Activated naive CD4-positive, alpha-beta T cell treated with anti-CD3 and anti-CD28 coated beads for 36 hours (primary cell): ENCODE measurements at regions not wholly inside any gene's neighbourhood (a gene's known extent, or its start where the extent isn't known, plus 50 kb on each side); places are given as distances from the start of the nearest gene placed in this dataset.

Experiments
- CTCF ChIA-PET: fragments of 350-600 bp; sonication (Branson Sonifier 250); formaldehyde crosslinking; loops from one replicate; lab custom pipeline; 2021; ENCODE audit warnings: antibody characterized with exemption; lab: Charles Lee
- DNase-seq: peaks from one replicate; pipeline ENCODE4 v3.0.0-alpha.2; 2020
- H3K27ac Mint-ChIP-seq: one replicate; pipeline ENCODE4 v1.8.0; 2021; ENCODE audit warnings: mild to moderate bottlenecking, mixed read lengths
- H3K27me3 Mint-ChIP-seq: one replicate; pipeline ENCODE4 v1.8.0; 2021; ENCODE audit warnings: low read depth, mixed read lengths
- H3K36me3 Mint-ChIP-seq: one replicate; pipeline ENCODE4 v1.8.0; 2021; ENCODE audit warnings: low read depth, mixed read lengths
- H3K4me1 Mint-ChIP-seq: one replicate; pipeline ENCODE4 v1.8.0; 2021; ENCODE audit warnings: low read depth, mixed read lengths
- H3K4me3 Mint-ChIP-seq: one replicate; pipeline ENCODE4 v1.8.0; 2021; ENCODE audit warnings: mild to moderate bottlenecking, moderate library complexity, mixed read lengths
- H3K9me3 Mint-ChIP-seq: one replicate; pipeline ENCODE4 v1.8.0; 2021; ENCODE audit warnings: mixed read lengths
- intact Hi-C: fragments of 100-400 bp; cut with micrococcal nuclease; formaldehyde crosslinking; loops from one replicate; pipeline ENCODE4 v1.15.1; 2023

DNA sequence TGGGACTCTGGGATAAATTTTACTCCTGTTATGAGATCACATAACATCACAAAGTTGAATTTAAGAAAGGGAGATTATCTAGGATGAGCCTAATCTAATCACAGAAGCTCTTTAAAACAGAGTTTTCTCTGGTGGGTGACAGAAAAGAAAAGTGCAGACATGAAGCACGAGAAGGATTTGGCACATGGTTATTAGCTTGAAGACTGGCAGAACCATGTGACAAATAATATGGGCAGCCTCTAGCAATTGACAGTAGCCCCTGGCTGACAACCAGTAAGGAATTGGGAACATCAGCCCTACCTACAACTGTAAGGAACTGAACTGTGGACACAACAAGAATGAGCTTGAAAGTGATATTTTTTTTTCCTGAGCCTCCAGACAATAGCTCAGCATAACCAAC lies 243.1 kb downstream of the HTR1A start:
- H3K9me3 Mint-ChIP-seq: no peaks in the 10 kb centered on the region
- no peaks in the 10 kb centered on the region for H3K4me1 Mint-ChIP-seq
- CTCF ChIA-PET: no interaction called here
- no peak for DNase-seq
- H3K27ac Mint-ChIP-seq: no peak overlapping the region
- no peaks in the 10 kb centered on the region for H3K36me3 Mint-ChIP-seq
- H3K4me3 Mint-ChIP-seq: no peak overlapping the region
- no peaks in the 10 kb centered on the region for H3K27me3 Mint-ChIP-seq
- intact Hi-C loops: no loop called here

DNA sequence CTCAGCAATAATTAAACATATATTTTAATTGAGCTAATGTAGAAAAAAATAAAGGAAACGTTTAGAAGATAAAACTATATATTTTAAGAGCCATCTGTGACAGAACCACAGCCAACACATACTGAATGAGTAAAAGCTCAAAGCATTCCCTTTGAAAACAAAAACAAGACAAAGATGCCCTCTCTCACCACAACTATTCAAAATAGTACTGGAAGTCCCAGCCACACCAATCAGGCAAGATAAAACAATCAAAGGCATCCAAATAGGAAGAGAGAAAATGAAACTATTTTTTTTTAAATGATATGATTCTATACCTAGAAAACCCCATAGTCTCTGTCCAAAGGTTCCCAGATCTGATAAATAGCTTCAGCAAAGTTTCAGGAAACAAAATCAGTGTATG lies 262.0 kb downstream of the HTR1A start:
- Mint-ChIP-seq H3K27ac (no peak overlapping the region), H3K27me3 (no peaks in the 10 kb centered on the region), H3K9me3 (peaks cover 4% of the 10 kb centered on the region), H3K4me1 (no peaks in the 10 kb centered on the region), H3K4me3 (no peak overlapping the region), H3K36me3 (no peaks in the 10 kb centered on the region)
- CTCF ChIA-PET: no interaction called here
- intact Hi-C loops: no loop called here
- no peak for DNase-seq

DNA sequence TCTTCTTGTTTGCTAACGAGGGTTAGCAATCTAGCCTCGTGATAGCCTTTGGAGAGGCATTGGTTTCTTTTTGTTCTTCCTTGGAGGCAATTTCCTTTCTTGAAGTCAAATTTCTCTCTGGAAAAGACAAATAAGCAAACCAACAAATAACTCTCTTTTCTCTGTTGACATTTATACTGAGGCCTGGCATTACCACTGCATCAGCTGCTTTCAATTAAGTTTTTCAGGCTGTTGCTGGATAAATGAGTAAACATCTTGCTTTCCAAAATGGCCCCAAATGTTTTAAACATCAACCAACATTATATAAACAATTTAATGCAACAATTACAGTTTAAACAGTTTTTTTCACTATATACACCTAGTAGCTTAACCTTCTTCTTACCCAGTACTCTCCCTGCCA lies 264.4 kb downstream of the HTR1A start:
- intact Hi-C loops: no loop called here
- CTCF ChIA-PET: no interaction called here
- Mint-ChIP-seq H3K27me3 (no peaks in the 10 kb centered on the region), H3K4me1 (no peaks in the 10 kb centered on the region), H3K36me3 (no peaks in the 10 kb centered on the region), H3K9me3 (peaks cover 2% of the 10 kb centered on the region), H3K4me3 (no peak overlapping the region), H3K27ac (no peak overlapping the region)
- no peak for DNase-seq

DNA sequence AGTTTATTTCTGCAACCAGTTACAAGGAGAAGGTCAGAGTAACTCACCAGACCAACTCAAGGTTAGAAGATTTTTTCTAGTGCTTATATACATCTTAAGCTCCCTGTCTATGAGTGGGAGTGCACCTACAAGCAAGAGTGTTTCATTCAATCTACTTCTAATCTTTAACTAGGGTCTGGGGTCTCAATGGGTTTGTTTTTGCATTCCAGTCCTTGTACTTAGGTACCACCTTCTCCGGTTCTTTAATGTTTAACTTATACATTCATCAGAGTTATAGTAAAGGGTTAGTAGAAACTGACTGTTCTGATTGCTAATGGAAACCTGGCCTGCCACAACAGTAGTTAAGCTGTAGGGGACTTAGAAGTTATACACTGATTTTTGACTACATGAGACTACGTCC lies 271.7 kb downstream of the HTR1A start:
- intact Hi-C loops: no loop called here
- H3K4me3 Mint-ChIP-seq: no peak overlapping the region
- no peaks in the 10 kb centered on the region for H3K9me3 Mint-ChIP-seq
- no peaks in the 10 kb centered on the region for H3K27me3 Mint-ChIP-seq
- CTCF ChIA-PET: no interaction called here
- DNase-seq: no peak
- no peaks in the 10 kb centered on the region for H3K36me3 Mint-ChIP-seq
- no peak overlapping the region for H3K27ac Mint-ChIP-seq
- H3K4me1 Mint-ChIP-seq: no peaks in the 10 kb centered on the region

DNA sequence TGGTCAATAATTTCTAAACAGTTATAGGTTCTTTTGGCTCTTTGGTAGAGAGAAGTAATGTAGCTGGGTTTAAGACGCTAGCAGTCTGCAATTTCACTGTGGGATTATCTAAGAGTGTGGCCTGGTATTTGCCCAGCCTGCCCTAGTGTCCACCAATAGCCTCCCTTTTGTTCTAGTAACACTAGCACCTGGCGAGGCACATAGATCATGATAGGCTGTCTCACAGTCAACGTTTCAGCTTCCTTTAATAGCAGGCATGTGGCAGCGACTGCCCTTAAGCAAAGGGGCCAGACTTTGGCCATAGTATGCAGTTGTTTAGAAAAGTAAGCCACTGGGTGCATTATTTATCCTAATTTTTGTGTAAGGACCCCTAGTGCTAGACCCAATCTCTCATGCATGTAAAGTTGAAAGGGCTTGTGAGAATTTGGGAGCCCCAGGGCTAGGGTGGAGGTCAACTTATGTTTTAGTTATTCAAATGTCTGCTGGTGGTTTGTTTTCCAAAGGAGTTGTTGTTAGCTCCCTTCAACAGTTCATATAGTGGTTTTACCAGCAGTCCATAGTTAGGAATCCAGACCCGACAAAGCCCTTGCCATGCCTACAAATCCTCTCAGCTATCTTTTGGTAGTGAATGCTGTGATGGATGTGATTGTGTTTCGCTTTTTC lies 274.3 kb downstream of the HTR1A start:
- H3K4me1 Mint-ChIP-seq: no peaks in the 10 kb centered on the region
- no peaks in the 10 kb centered on the region for H3K27me3 Mint-ChIP-seq
- no peak for DNase-seq
- CTCF ChIA-PET: no interaction called here
- H3K4me3 Mint-ChIP-seq: no peak overlapping the region
- no peaks in the 10 kb centered on the region for H3K36me3 Mint-ChIP-seq
- intact Hi-C loops: no loop called here
- no peak overlapping the region for H3K27ac Mint-ChIP-seq
- no peaks in the 10 kb centered on the region for H3K9me3 Mint-ChIP-seq

DNA sequence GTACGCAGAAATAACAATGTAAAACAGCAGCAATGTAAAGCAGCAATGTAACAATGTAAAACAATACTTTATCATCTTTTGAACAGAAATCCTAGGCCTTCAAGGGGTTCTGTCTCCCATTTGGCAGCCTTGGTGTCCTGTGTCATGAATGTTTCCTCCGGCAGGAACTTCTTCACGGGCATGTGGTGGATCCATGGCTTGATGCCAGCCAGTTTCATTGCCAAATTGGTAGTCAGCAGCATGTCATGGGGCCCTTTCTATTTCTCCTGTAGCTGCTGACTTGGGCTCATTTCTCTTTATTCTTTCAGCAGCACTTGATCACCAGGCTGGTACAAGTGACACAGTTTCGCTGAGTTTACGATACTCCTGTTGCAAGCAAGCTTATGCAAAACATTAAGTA lies 275.3 kb downstream of the HTR1A start:
- intact Hi-C loops: no loop called here

DNA sequence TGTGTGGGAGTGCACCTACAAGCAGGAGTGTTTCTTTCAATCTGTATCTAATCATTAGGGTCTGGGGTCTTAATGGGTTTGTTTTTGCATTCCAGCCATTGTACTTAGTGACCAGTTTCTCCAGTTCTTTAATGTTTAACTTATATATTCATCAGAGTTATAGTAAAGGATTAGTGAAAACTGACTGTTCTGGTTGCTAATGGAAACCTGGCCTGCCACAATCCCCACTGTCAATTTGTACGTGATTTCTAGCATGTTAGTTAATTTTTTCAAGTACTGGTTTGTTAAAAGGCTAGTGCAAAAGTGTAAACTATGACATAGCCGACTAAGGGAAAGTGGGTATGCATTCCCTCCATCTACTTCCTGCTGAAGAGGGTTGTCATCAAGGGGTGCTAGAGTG lies 276.1 kb downstream of the HTR1A start:
- DNase-seq: no peak
- no peak overlapping the region for H3K4me3 Mint-ChIP-seq
- no peaks in the 10 kb centered on the region for H3K9me3 Mint-ChIP-seq
- no peaks in the 10 kb centered on the region for H3K36me3 Mint-ChIP-seq
- intact Hi-C loops: no loop called here
- CTCF ChIA-PET: no interaction called here
- no peaks in the 10 kb centered on the region for H3K27me3 Mint-ChIP-seq
- no peak overlapping the region for H3K27ac Mint-ChIP-seq
- no peaks in the 10 kb centered on the region for H3K4me1 Mint-ChIP-seq

More for the DNA sequence above, 275.3 kb downstream of the HTR1A start:
- DNase-seq: no peak
- H3K4me3 Mint-ChIP-seq: no peak overlapping the region
- H3K36me3 Mint-ChIP-seq: no peaks in the 10 kb centered on the region
- H3K4me1 Mint-ChIP-seq: no peaks in the 10 kb centered on the region
- no peaks in the 10 kb centered on the region for H3K9me3 Mint-ChIP-seq
- CTCF ChIA-PET: no interaction called here
- no peak overlapping the region for H3K27ac Mint-ChIP-seq
- H3K27me3 Mint-ChIP-seq: no peaks in the 10 kb centered on the region

DNA sequence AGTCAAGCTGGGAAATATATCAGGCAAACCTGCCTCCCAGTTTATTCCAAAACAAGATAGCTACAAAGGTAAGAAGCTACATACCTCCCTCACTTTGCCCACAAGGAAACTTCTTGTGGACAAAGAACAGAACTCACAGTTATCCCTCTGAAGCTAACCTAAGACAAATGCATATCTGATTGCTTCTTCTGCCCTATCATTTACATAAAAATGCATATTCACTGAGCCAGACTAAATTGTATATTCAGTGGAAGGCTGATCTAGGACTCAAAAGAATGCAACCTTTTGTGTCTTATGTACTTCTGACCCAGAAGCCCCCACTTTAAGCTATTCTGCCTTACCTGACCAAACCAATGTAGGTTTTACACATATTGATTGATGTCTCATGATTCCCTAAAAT lies 276.8 kb downstream of the HTR1A start:
- Mint-ChIP-seq H3K27ac (no peak overlapping the region), H3K9me3 (no peaks in the 10 kb centered on the region), H3K27me3 (no peaks in the 10 kb centered on the region), H3K36me3 (no peaks in the 10 kb centered on the region), H3K4me1 (no peaks in the 10 kb centered on the region), H3K4me3 (no peak overlapping the region)
- intact Hi-C loops: no loop called here
- CTCF ChIA-PET: no interaction called here
- no peak for DNase-seq

DNA sequence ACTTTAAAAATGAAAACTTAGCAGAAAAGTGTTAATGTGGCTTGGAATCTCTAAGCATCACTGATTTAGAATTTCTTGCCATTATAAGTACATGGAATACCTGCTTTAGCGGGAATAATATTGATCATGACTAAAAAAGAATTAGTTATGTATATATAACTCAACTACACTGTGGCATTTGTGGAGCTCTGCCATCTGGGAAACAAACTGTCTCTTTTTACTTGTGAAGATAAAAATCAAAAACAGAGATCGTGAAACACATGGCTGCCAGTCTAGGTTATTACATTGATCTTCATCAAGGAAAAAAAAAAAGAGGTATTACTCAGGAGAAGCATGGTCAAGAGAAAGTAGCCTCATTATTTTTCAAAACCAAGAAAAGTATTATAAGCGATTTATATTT lies 287.4 kb downstream of the HTR1A start:
- no peak overlapping the region for H3K4me3 Mint-ChIP-seq
- no peaks in the 10 kb centered on the region for H3K27me3 Mint-ChIP-seq
- H3K9me3 Mint-ChIP-seq: peaks cover 4% of the 10 kb centered on the region
- no peak for DNase-seq
- H3K4me1 Mint-ChIP-seq: no peaks in the 10 kb centered on the region
- H3K27ac Mint-ChIP-seq: no peak overlapping the region
- no peaks in the 10 kb centered on the region for H3K36me3 Mint-ChIP-seq
- CTCF ChIA-PET: no interaction called here
- intact Hi-C loops: no loop called here

DNA sequence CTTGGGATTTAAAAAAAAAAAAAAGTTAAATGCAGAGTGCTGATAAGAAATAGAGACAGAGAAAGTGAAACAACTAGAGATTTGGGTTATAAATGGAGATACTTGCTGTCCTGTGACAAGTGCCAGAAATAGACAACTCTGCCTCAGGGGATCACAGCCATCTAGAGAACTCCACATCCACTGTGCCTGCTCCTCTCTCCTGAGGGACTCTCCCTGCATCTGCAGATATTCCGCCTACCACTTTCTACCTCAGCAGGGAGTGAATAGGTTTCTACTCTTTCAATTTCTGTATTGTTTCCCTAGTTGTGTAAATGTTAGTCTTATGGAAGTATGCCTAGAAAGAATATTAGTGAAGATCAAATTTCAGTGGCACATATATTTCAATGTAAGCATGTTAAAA lies 307.2 kb downstream of the HTR1A start:
- DNase-seq: no peak
- H3K36me3 Mint-ChIP-seq: no peaks in the 10 kb centered on the region
- intact Hi-C loops: no loop called here
- CTCF ChIA-PET: no interaction called here
- H3K4me3 Mint-ChIP-seq: no peak overlapping the region
- H3K4me1 Mint-ChIP-seq: no peaks in the 10 kb centered on the region
- H3K9me3 Mint-ChIP-seq: no peaks in the 10 kb centered on the region
- no peak overlapping the region for H3K27ac Mint-ChIP-seq
- H3K27me3 Mint-ChIP-seq: no peaks in the 10 kb centered on the region

DNA sequence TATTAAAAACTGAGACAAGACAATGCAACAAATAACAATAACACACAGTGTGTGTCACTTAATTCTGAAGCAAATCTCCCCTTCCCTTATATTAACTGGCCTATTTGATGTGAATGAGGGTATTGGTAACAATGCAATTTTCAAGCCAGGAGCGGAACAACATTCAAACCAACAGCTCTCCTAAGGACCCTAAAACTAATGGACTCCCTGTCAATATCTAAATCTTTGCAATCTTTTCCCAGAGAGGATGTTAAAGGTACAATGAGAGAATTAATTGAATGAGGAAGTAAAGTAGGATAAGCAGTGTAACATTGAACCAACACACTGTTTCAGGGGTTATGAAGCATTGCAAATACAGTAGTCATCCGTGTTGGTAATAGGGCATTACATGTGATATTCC lies 311.7 kb downstream of the HTR1A start:
- CTCF ChIA-PET: no interaction called here
- peaks cover 2% of the 10 kb centered on the region for H3K9me3 Mint-ChIP-seq
- no peak for DNase-seq
- no peaks in the 10 kb centered on the region for H3K4me1 Mint-ChIP-seq
- intact Hi-C loops: no loop called here
- H3K36me3 Mint-ChIP-seq: no peaks in the 10 kb centered on the region
- no peak overlapping the region for H3K4me3 Mint-ChIP-seq
- H3K27ac Mint-ChIP-seq: no peak overlapping the region
- H3K27me3 Mint-ChIP-seq: no peaks in the 10 kb centered on the region

DNA sequence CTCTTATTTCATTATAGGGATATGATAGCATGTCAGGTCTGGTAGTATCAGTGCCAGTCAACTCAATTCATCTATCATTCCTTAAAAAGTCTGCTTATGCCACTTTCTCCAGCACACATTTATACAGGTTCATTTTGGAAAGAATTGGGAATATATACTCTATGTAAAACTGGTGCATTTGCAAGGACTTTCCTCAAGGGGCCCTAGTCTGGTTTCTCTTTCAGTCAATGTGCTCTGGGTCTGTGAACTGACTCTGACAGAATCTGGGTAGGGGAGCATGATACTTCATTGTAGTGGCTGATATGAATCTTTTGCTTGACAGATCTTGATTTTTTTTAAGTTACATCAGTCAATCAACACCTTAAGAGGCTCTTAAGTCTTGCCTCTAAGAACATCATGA lies 313.9 kb downstream of the HTR1A start:
- intact Hi-C loops: no loop called here
- Mint-ChIP-seq H3K4me3 (no peak overlapping the region), H3K27me3 (no peaks in the 10 kb centered on the region), H3K27ac (no peak overlapping the region), H3K9me3 (peaks cover 4% of the 10 kb centered on the region), H3K4me1 (no peaks in the 10 kb centered on the region), H3K36me3 (no peaks in the 10 kb centered on the region)
- CTCF ChIA-PET: interaction anchor here (0.6 kb wide), 1 partner anchor 487 kb away, joined by 3 read pairs; no protein-coding TSS in a partner anchor
- no peak for DNase-seq

DNA sequence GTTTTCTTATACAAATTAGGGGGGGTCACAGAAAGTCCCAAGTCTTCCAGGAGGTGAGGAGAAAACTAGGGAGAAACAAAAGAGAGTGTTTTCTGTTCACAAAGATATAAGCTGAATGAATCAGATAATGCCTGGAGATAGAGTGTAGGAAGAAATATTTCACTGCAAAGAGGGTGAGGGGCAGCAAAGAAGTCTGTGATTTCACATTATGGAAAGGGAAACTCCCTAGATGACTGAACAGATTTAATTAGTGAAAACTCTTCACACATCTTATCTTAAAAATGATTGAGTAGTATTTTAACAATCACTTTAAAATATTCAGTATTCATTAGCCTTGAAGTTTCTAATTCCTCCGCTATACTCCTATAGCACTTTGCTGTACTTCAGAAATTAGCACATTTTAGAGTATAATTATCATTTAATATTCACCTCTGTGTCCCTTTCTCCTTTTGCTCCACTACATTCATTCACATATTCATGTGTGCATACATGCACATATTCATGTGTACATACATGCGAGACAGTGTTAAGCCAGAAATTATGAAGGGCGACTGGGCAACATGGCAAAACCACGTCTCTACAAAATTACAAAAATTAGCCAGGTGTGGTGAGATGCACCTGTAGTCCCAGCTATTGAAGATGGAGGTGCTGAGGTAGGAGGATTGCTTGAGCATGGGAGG lies 332.2 kb downstream of the HTR1A start:
- Mint-ChIP-seq H3K27me3 (no peaks in the 10 kb centered on the region), H3K4me3 (no peak overlapping the region), H3K9me3 (peaks cover 9% of the 10 kb centered on the region), H3K27ac (no peak overlapping the region), H3K4me1 (no peaks in the 10 kb centered on the region), H3K36me3 (no peaks in the 10 kb centered on the region)
- CTCF ChIA-PET: no interaction called here
- no peak for DNase-seq
- intact Hi-C loops: no loop called here
